Loucy (cell line): ENCODE measurements at regions not wholly inside any gene's neighbourhood (a gene's known extent, or its start where the extent isn't known, plus 50 kb on each side); places are given as distances from the start of the nearest gene placed in this dataset.

Source experiments
- H2AFZ ChIP-seq: fragments of 200-600 bp; sonication (generic); 2 replicates; pipeline ENCODE4 v1.6.0; 2016; ENCODE audit warnings: antibody characterized with exemption, mild to moderate bottlenecking, low read length, moderate library complexity
- H3F3A ChIP-seq: fragments of 200-600 bp; 2 replicates; pipeline ENCODE4 v1.6.0; 2016; ENCODE audit warnings: antibody characterized with exemption, low read depth, mild to moderate bottlenecking
- H3K27me3 ChIP-seq: fragments of 200-600 bp; sonication (generic); 2 replicates; pipeline ENCODE4 v1.6.1; 2014; ENCODE audit warnings: low read length, mild to moderate bottlenecking; ENCODE audit not compliant: insufficient read depth, poor library complexity, severe bottlenecking
- H3K36me3 ChIP-seq: fragments of 200-600 bp; sonication (generic); 2 replicates; pipeline ENCODE4 v1.6.1; 2016; ENCODE audit warnings: low read length; ENCODE audit not compliant: insufficient read depth
- H3K4me1 ChIP-seq: fragments of 200-600 bp; sonication (generic); 2 replicates; pipeline ENCODE4 v1.5.1; 2014; ENCODE audit warnings: low read length, mild to moderate bottlenecking; ENCODE audit not compliant: insufficient read depth, poor library complexity, severe bottlenecking
- H3K4me2 ChIP-seq: fragments of 200-600 bp; sonication (generic); 2 replicates; pipeline ENCODE4 v1.6.0; 2014; ENCODE audit warnings: antibody characterized with exemption, low read length, low read depth, mild to moderate bottlenecking; ENCODE audit not compliant: poor library complexity, severe bottlenecking
- H3K4me3 ChIP-seq: fragments of 200-600 bp; sonication (generic); 2 replicates; pipeline ENCODE4 v1.5.1; 2014; ENCODE audit warnings: low read length, mild to moderate bottlenecking, mixed read lengths; ENCODE audit not compliant: poor library complexity, severe bottlenecking
- H3K79me2 ChIP-seq: fragments of 200-600 bp; sonication (generic); 2 replicates; pipeline ENCODE4 v1.6.1; 2014; ENCODE audit warnings: low read length; ENCODE audit not compliant: insufficient read depth
- H3K9ac ChIP-seq: fragments of 200-600 bp; sonication (generic); 2 replicates; pipeline ENCODE4 v1.6.0; 2014; ENCODE audit warnings: mild to moderate bottlenecking, low read depth, low read length, moderate library complexity; ENCODE audit not compliant: poor library complexity, severe bottlenecking
- H3K9me2 ChIP-seq: fragments of 200-600 bp; sonication (generic); replicated peaks from 2 replicates; pipeline ENCODE4 v1.6.1; 2016; ENCODE audit warnings: low read depth, low read length, mixed read lengths
- H3K9me3 ChIP-seq: fragments of 200-600 bp; sonication (generic); 2 replicates; pipeline ENCODE4 v1.6.1; 2014; ENCODE audit warnings: mild to moderate bottlenecking, antibody characterized with exemption, low read length, low read depth; ENCODE audit not compliant: insufficient read depth
- H4K20me1 ChIP-seq: fragments of 200-600 bp; sonication (generic); 2 replicates; pipeline ENCODE4 v1.6.0; 2014; ENCODE audit warnings: antibody characterized with exemption, low read length, mild to moderate bottlenecking; ENCODE audit not compliant: insufficient read depth, poor library complexity, severe bottlenecking
- CTCF ChIP-seq: fragments of 200-600 bp; sonication (generic); conservative IDR thresholded peaks from 2 replicates; pipeline ENCODE4 v1.5.1; 2014; ENCODE audit warnings: mild to moderate bottlenecking, antibody characterized with exemption, low read length
- EZH2phosphoT487 ChIP-seq: fragments of 200-600 bp; IDR thresholded peaks from 2 replicates; pipeline ENCODE4 v1.6.1; 2018; ENCODE audit warnings: antibody characterized with exemption, mild to moderate bottlenecking, moderate library complexity, borderline replicate concordance

- no peaks in the 10 kb centered on the region for H3K9me3 ChIP-seq
- H3K4me1 ChIP-seq: peaks cover 3% of the 10 kb centered on the region
- no peaks in the 10 kb centered on the region for H3K79me2 ChIP-seq
- H3K36me3 ChIP-seq: no peaks in the 10 kb centered on the region
- no peak overlapping the region for H3K4me3 ChIP-seq
- no peaks in the 10 kb centered on the region for H3K9me2 ChIP-seq
- H3K27me3 ChIP-seq: no peaks in the 10 kb centered on the region
- H2AFZ ChIP-seq: no peak overlapping the region
- no peaks in the 10 kb centered on the region for H4K20me1 ChIP-seq
- no peak for TF ChIP-seq CTCF
- TF ChIP-seq EZH2phosphoT487: no peak
- no peaks in the 10 kb centered on the region for H3F3A ChIP-seq
- H3K4me2 ChIP-seq: no peak overlapping the region
- H3K9ac ChIP-seq: no peak overlapping the region
These were observed 426.8 kb upstream of the CLINT1 start for GRCh38 chr5:158285698-158286097.

- Histone ChIP-seq H3K36me3 (no peaks in the 10 kb centered on the region), H3K4me3 (no peak overlapping the region), H3K9me3 (no peaks in the 10 kb centered on the region), H2AFZ (no peak overlapping the region), H3K9me2 (no peaks in the 10 kb centered on the region), H4K20me1 (no peaks in the 10 kb centered on the region), H3K9ac (no peak overlapping the region), H3K4me2 (no peak overlapping the region), H3K79me2 (no peaks in the 10 kb centered on the region), H3K4me1 (peaks cover 3% of the 10 kb centered on the region), H3K27me3 (no peaks in the 10 kb centered on the region), H3F3A (no peaks in the 10 kb centered on the region)
- TF ChIP-seq CTCF (no peak), EZH2phosphoT487 (no peak)
These were observed 425.3 kb upstream of the CLINT1 start for GRCh38 chr5:158284242-158284641.

- Histone ChIP-seq H3K79me2 (no peaks in the 10 kb centered on the region), H3K9me3 (no peaks in the 10 kb centered on the region), H3F3A (no peaks in the 10 kb centered on the region), H2AFZ (no peak overlapping the region), H3K4me3 (no peak overlapping the region), H4K20me1 (no peaks in the 10 kb centered on the region), H3K9me2 (no peaks in the 10 kb centered on the region), H3K4me2 (no peak overlapping the region), H3K27me3 (no peaks in the 10 kb centered on the region), H3K9ac (no peak overlapping the region), H3K36me3 (no peaks in the 10 kb centered on the region), H3K4me1 (peaks cover 3% of the 10 kb centered on the region)
- no peak for TF ChIP-seq CTCF
- TF ChIP-seq EZH2phosphoT487: no peak
These were observed 424.5 kb upstream of the CLINT1 start for GRCh38 chr5:158283397-158283796.
